ENCODE measurements at regions not wholly inside any gene's neighbourhood (a gene's known extent, or its start where the extent isn't known, plus 50 kb on each side); places are given as distances from the start of the nearest gene placed in this dataset.

- TF ChIP-seq POLR2A (IDR thresholded peaks at IDR 0.05; ENCODE audit: low read depth, low read length) (no peak), POLR2AphosphoS5 (IDR thresholded peaks at IDR 0.05; ENCODE audit: low read depth, low read length) (no peak), SPI1 (IDR thresholded peaks at IDR 0.05; ENCODE audit: low read depth, low read length) (no peak)
Measured at GRCh38 chr13:68261105-68261504, 1031.0 kb upstream of the PCDH9 start.
